ENCODE measurements at regions not wholly inside any gene's neighbourhood (a gene's known extent, or its start where the extent isn't known, plus 50 kb on each side); places are given as distances from the start of the nearest gene placed in this dataset.
"Not testable (repeated sequence)": the region's sequence is repeated elsewhere in the genome, so short reads cannot be mapped to it uniquely, and the experiment has no call there.

DNA sequence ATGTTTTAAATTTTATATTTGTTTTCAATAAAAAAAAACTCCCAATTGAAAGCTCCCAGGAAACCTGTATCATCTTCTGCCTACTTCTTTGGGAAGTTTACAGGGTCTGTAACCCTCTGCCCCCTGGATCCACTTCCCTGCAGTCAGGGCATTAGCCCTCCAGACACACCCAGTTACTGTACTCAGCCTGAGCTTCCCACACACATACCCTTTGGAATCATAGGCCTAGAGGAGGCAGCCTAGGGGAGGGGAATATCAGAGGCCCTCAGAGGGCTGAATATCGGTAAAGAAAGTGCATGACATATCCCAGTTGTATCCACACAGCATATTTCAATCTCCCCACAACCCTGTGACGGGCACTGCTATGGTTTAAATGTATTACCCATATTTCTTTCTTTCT, 56.2 kb upstream of the TFPI start:
- H3K9me3 ChIP-seq; in situ Hi-C loops (cut with MboI; ENCODE audit: low sequenced_read_pairs); DNase-seq (ENCODE audit: low spot score in 2 of 2): not testable (repeated sequence)

DNA sequence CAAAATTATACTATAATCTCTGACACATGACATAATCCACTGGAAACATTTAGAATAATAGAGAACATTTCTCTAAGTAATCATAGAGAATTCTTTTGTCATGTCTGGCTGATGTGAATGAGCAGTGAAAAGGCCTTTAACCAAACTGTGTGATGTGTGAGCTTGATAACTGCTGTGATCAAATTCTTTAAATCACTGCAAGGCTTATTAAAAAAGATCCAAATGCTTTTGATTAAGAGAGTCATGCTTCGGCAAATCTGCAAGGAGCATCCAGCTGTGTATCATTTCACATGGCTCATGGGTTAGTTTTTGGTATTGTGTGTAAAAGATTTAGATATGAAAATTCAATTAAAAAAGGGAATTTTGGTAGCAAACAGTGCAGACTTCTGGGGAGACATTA, 58.6 kb upstream of the TFPI start:
- no peaks in the 10 kb centered on the region for H3K9me3 ChIP-seq
- no peaks in the 10 kb centered on the region for H3K4me1 ChIP-seq
- DNase-seq (ENCODE audit: low spot score in 2 of 2): no peak
- H3K27me3 ChIP-seq (ENCODE audit: low read depth): no peaks in the 10 kb centered on the region
- no peak overlapping the region for H3K4me3 ChIP-seq
- in situ Hi-C loops (cut with MboI; ENCODE audit: low sequenced_read_pairs): no loop called here
- no peaks in the 10 kb centered on the region for H3K36me3 ChIP-seq (replicated peaks)

More for the DNA sequence above, 56.2 kb upstream of the TFPI start:
- H3K27me3 ChIP-seq (ENCODE audit: low read depth); H3K4me1 ChIP-seq; H3K4me3 ChIP-seq; H3K36me3 ChIP-seq (replicated peaks): not testable (repeated sequence)

GRCh38 chr2:187614756-187615155, 60.5 kb upstream of the TFPI start:
- H3K36me3 ChIP-seq (replicated peaks): no peaks in the 10 kb centered on the region
- DNase-seq (ENCODE audit: low spot score in 2 of 2): no peak
- H3K27me3 ChIP-seq (ENCODE audit: low read depth): no peaks in the 10 kb centered on the region
- H3K4me3 ChIP-seq: no peak overlapping the region
- in situ Hi-C loops (cut with MboI; ENCODE audit: low sequenced_read_pairs): no loop called here
- no peaks in the 10 kb centered on the region for H3K4me1 ChIP-seq
- no peaks in the 10 kb centered on the region for H3K9me3 ChIP-seq

DNA sequence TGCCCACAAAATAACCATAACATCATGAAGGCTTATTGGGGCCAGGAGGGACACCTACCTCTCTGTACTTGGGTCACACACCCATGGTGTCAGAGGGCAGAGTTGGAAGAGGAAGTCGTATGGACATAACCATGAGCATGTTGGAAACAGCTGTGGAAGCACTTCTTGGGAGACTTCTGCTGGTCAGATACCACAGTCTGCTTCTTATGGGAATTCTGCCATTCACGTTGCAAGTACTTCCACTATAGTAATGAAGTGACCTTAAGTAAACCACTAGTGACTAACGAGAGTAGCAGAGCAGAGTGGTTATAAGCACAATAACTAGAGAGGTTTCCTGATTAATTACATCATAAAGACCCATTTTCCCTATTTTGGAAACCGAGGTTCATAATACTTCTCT, 61.1 kb upstream of the TFPI start:
- no peaks in the 10 kb centered on the region for H3K9me3 ChIP-seq
- in situ Hi-C loops (cut with MboI; ENCODE audit: low sequenced_read_pairs): no loop called here
- H3K36me3 ChIP-seq (replicated peaks): no peaks in the 10 kb centered on the region
- H3K4me3 ChIP-seq: no peak overlapping the region
- H3K27me3 ChIP-seq (ENCODE audit: low read depth): no peaks in the 10 kb centered on the region
- H3K4me1 ChIP-seq: no peaks in the 10 kb centered on the region
- DNase-seq (ENCODE audit: low spot score in 2 of 2): no peak

DNA sequence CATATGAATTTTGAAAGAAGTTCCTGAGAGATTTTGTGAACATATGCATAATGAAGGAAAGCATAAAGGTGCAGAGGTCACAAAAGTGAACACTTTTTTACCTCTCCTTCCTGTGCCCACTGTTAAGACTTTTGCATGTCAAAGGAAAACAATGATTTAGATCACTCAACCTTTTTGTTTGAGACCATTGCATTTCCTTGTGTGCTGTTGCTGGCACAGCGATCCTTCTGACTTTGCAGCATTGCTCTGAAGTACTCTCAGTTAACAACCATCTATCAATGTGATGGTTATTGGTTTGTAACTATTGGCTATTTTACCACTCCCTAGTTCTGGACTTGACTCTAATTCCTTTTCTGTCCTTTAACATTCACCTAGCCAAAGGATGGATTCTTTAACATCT, 61.7 kb upstream of the TFPI start:
- Histone ChIP-seq H3K4me3 (no peak overlapping the region), H3K27me3 (ENCODE audit: low read depth) (no peaks in the 10 kb centered on the region), H3K36me3 (replicated peaks) (no peaks in the 10 kb centered on the region), H3K4me1 (no peaks in the 10 kb centered on the region), H3K9me3 (no peaks in the 10 kb centered on the region)
- DNase-seq (ENCODE audit: low spot score in 2 of 2): no peak
- in situ Hi-C loops (cut with MboI; ENCODE audit: low sequenced_read_pairs): no loop called here

- in situ Hi-C loops (cut with MboI; ENCODE audit: low sequenced_read_pairs): no loop called here
- no peak for DNase-seq (ENCODE audit: low spot score in 2 of 2)
- H3K4me1 ChIP-seq: no peaks in the 10 kb centered on the region
- no peaks in the 10 kb centered on the region for H3K27me3 ChIP-seq (ENCODE audit: low read depth)
- H3K36me3 ChIP-seq (replicated peaks): no peaks in the 10 kb centered on the region
- H3K9me3 ChIP-seq: no peaks in the 10 kb centered on the region
- H3K4me3 ChIP-seq: no peak overlapping the region
Observed at GRCh38 chr2:187617120-187617519, 62.9 kb upstream of the TFPI start.

- no peak overlapping the region for H3K4me3 ChIP-seq
- H3K4me1 ChIP-seq: no peaks in the 10 kb centered on the region
- in situ Hi-C loops (cut with MboI; ENCODE audit: low sequenced_read_pairs): no loop called here
- H3K36me3 ChIP-seq (replicated peaks): no peaks in the 10 kb centered on the region
- H3K9me3 ChIP-seq: no peaks in the 10 kb centered on the region
- no peak for DNase-seq (ENCODE audit: low spot score in 2 of 2)
- no peaks in the 10 kb centered on the region for H3K27me3 ChIP-seq (ENCODE audit: low read depth)
Observed at GRCh38 chr2:187617905-187618304, 63.7 kb upstream of the TFPI start.

- Histone ChIP-seq H3K36me3 (replicated peaks) (no peaks in the 10 kb centered on the region), H3K4me3 (no peak overlapping the region), H3K4me1 (no peaks in the 10 kb centered on the region), H3K27me3 (ENCODE audit: low read depth) (no peaks in the 10 kb centered on the region), H3K9me3 (no peaks in the 10 kb centered on the region)
- DNase-seq (ENCODE audit: low spot score in 2 of 2): no peak
- in situ Hi-C loops (cut with MboI; ENCODE audit: low sequenced_read_pairs): no loop called here
Observed at GRCh38 chr2:187618813-187619212, 64.6 kb upstream of the TFPI start.

DNA sequence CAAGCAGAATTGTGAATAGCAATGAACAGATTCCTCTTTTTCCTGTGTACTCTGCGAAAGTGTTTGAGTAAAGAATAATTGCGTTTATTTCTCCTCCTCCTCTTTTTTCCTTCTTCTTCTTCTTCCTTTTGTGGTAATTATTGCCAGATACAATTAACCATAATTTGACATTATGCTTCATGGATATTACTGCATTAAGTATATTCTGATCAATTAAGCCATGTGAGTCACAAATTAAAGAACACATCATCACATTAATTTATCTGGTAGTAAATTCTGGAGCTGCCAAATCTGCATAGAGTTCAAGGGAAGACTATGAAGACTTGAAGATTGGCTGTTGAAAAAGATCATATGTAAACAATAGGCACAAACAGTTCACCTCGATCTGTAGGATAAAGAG, 72.9 kb upstream of the TFPI start:
- Histone ChIP-seq H3K9me3 (no peaks in the 10 kb centered on the region), H3K36me3 (replicated peaks) (no peaks in the 10 kb centered on the region), H3K4me1 (no peaks in the 10 kb centered on the region), H3K27me3 (ENCODE audit: low read depth) (no peaks in the 10 kb centered on the region), H3K4me3 (no peak overlapping the region)
- in situ Hi-C loops (cut with MboI; ENCODE audit: low sequenced_read_pairs): no loop called here
- DNase-seq (ENCODE audit: low spot score in 2 of 2): no peak

DNA sequence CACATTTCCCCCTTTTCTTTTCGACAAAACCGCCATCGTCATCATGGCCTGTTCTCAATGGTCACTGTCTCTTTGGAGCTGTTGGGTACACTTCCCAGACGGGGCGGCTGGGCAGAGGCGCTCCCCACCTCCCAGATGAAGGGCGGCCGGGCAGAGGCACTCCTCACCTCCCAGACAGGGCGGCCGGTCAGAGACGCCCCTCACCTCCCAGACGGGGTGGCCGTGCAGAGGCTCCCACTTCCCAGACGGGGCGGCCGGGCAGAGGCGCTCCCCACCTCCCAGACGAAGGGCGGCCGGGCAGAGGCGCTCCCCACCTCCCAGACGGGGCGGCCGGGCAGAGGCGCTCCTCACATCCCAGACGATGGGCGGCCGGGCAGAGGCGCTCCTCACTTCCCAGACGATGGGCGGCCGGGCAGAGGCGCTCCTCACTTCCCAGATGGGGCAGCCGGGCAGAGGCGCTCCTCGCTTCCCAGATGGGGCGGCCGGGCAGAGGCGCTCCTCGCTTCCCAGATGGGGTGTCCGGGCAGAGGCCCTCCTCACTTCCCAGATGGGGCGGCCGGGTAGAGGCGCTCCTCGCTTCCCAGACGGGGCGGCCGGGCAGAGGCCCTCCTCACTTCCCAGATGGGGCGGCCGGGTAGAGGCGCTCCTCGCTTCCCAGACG, 82.6 kb upstream of the TFPI start:
- H3K27me3 ChIP-seq (ENCODE audit: low read depth); in situ Hi-C loops (cut with MboI; ENCODE audit: low sequenced_read_pairs); H3K36me3 ChIP-seq (replicated peaks); H3K4me3 ChIP-seq; H3K4me1 ChIP-seq; H3K9me3 ChIP-seq; DNase-seq (ENCODE audit: low spot score in 2 of 2): not testable (repeated sequence)

DNA sequence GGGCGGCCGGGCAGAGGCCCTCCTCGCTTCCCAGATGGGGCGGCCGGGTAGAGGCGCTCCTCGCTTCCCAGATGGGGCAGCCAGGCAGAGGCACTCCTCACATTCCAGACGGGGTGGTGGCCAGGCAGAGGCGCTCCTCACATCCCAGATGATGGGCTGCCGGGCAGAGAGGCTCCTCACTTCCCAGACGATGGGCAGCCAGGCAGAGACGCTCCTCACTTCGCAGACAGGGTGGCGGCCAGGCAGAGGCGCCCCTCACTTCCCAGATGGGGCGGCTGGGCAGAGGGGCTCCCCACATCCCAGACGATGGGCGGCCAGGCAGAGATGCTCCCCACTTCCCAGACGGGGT, 83.1 kb upstream of the TFPI start:
- H3K27me3 ChIP-seq (ENCODE audit: low read depth); H3K4me1 ChIP-seq; DNase-seq (ENCODE audit: low spot score in 2 of 2); H3K9me3 ChIP-seq; in situ Hi-C loops (cut with MboI; ENCODE audit: low sequenced_read_pairs); H3K4me3 ChIP-seq; H3K36me3 ChIP-seq (replicated peaks): not testable (repeated sequence)

DNA sequence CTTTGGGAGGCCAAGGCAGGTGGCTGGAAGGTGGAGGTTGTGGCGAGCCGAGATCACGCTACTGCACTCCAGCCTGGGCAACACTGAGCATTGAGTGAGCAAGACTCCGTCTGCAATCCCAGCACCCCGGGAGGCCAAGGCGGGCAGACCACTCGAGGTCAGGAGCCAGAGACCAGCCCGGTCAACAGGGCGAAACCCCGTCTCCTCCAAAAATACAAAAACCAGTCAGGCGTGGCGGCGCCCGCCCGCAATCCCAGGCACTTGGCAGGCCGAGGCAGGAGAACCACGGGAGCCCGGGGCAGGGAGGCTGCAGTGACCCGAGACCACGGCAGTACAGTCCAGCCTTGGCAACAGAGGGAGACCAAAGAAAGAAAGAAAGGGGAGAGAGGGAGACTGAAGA, 83.5 kb upstream of the TFPI start:
- in situ Hi-C loops (cut with MboI; ENCODE audit: low sequenced_read_pairs); H3K36me3 ChIP-seq (replicated peaks); H3K27me3 ChIP-seq (ENCODE audit: low read depth); H3K4me1 ChIP-seq; H3K9me3 ChIP-seq; H3K4me3 ChIP-seq; DNase-seq (ENCODE audit: low spot score in 2 of 2): not testable (repeated sequence)

GRCh38 chr2:187638840-187639239, 84.6 kb upstream of the TFPI start:
- no peaks in the 10 kb centered on the region for H3K36me3 ChIP-seq (replicated peaks)
- DNase-seq (ENCODE audit: low spot score in 2 of 2): no peak
- H3K4me3 ChIP-seq: no peak overlapping the region
- no peaks in the 10 kb centered on the region for H3K4me1 ChIP-seq
- H3K9me3 ChIP-seq: no peaks in the 10 kb centered on the region
- no peaks in the 10 kb centered on the region for H3K27me3 ChIP-seq (ENCODE audit: low read depth)
- in situ Hi-C loops (cut with MboI; ENCODE audit: low sequenced_read_pairs): no loop called here

DNA sequence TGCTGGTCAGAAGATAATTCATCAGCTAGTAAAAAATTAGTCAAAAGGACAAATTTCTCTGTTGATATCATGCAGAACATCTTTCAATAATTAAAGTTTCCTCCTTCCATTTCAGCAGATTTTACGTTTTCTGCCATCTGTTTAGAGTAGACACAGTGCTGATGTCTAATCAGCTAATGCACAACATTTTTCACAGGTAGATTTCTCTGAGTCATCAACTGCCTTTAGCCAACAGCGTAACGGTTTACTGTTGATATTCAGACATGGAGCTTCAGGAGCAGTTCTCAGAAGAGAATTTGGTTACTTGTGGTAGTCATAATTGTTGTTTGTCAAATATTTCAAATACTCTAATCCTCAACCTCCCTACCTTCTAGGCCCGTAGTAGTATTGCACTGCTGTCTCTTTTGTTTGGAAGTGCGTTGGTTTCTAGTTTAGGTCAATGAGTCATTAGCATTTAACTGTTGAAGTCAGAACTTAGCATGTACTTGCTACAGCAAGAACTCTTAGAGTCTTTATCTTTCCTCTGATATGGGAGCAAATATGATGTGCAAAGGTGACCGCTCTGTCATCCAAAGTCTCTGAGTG, 86.8 kb upstream of the TFPI start:
- Histone ChIP-seq H3K9me3 (no peaks in the 10 kb centered on the region), H3K4me3 (no peak overlapping the region), H3K27me3 (ENCODE audit: low read depth) (no peaks in the 10 kb centered on the region), H3K4me1 (no peaks in the 10 kb centered on the region), H3K36me3 (replicated peaks) (no peaks in the 10 kb centered on the region)
- DNase-seq (ENCODE audit: low spot score in 2 of 2): no peak
- in situ Hi-C loops (cut with MboI; ENCODE audit: low sequenced_read_pairs): no loop called here

DNA sequence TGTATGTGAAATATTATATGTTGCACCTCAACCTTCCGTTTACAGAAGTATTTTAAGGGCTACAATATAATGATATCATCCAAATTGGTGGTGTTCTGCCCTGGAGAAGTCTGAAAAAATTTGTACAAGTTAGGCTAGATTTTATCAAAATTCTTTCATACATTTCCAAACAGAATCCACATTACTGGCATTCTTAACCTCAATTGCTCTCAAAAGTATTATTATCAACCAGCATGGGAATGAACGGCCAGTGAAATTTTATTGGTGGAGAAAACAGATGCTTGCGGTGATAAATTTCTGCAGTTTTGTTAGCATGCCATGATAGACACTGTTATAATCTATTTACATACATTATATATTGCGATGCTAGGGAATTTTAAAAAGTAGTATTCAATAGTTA, 88.3 kb upstream of the TFPI start:
- Histone ChIP-seq H3K36me3 (replicated peaks) (no peaks in the 10 kb centered on the region), H3K4me1 (no peaks in the 10 kb centered on the region), H3K4me3 (no peak overlapping the region), H3K9me3 (no peaks in the 10 kb centered on the region), H3K27me3 (ENCODE audit: low read depth) (no peaks in the 10 kb centered on the region)
- in situ Hi-C loops (cut with MboI; ENCODE audit: low sequenced_read_pairs): no loop called here
- no peak for DNase-seq (ENCODE audit: low spot score in 2 of 2)
